ENCODE measurements at regions not wholly inside any gene's neighbourhood (a gene's known extent, or its start where the extent isn't known, plus 50 kb on each side); places are given as distances from the start of the nearest gene placed in this dataset.
"Not testable (repeated sequence)": the region's sequence is repeated elsewhere in the genome, so short reads cannot be mapped to it uniquely, and the experiment has no call there.

GRCh38 chrX:4560192-4560591, 846.7 kb upstream of the PRKX start:
- intact Hi-C loops (cut with DNase I, micrococcal nuclease): no loop called here
- no peak overlapping the region for H3K4me3 ChIP-seq (ENCODE audit: low read length)
- no peaks in the 10 kb centered on the region for H3K9me3 ChIP-seq (ENCODE audit: control insufficient read depth in 1 of 2, insufficient read depth in 1 of 2, low read length in 2 of 2)
- no peaks in the 10 kb centered on the region for H3K36me3 ChIP-seq (ENCODE audit: insufficient read depth, low read length)
- H3K36me3 Mint-ChIP-seq (ENCODE audit: low read depth): no peaks in the 10 kb centered on the region
- H3K27ac Mint-ChIP-seq: no peak overlapping the region
- no peak overlapping the region for H3K4me3 Mint-ChIP-seq
- H3K9me3 Mint-ChIP-seq: no peaks in the 10 kb centered on the region
- ChIA-PET CTCF (no interaction called here), POLR2A (no interaction called here)
- H3K4me1 ChIP-seq (ENCODE audit: insufficient read depth, low read length): no peaks in the 10 kb centered on the region
- no peaks in the 10 kb centered on the region for H3K27me3 Mint-ChIP-seq
- no peak for ATAC-seq (ENCODE audit: poor library complexity)
- no peaks in the 10 kb centered on the region for H3K4me1 Mint-ChIP-seq (ENCODE audit: low read depth)
- DNase-seq: no peak
- no peak overlapping the region for H3K27ac ChIP-seq (ENCODE audit: low read depth in 1 of 2, low read length in 2 of 2)
- no peak for TF ChIP-seq CTCF (IDR thresholded peaks at IDR 0.05)
- H3K27me3 ChIP-seq (ENCODE audit: control insufficient read depth in 1 of 2, insufficient read depth in 2 of 2, low read length in 2 of 2): no peaks in the 10 kb centered on the region

- H3K27me3 ChIP-seq (ENCODE audit: control insufficient read depth in 1 of 2, insufficient read depth in 2 of 2, low read length in 2 of 2): no peaks in the 10 kb centered on the region
- CTCF ChIA-PET: no interaction called here
- no peak for DNase-seq
- H3K9me3 ChIP-seq (ENCODE audit: control insufficient read depth in 1 of 2, insufficient read depth in 1 of 2, low read length in 2 of 2): no peaks in the 10 kb centered on the region
- Mint-ChIP-seq H3K4me3 (no peak overlapping the region), H3K27ac (no peak overlapping the region), H3K27me3 (no peaks in the 10 kb centered on the region), H3K9me3 (no peaks in the 10 kb centered on the region), H3K36me3 (ENCODE audit: low read depth) (no peaks in the 10 kb centered on the region), H3K4me1 (ENCODE audit: low read depth) (no peaks in the 10 kb centered on the region)
- TF ChIP-seq CTCF (IDR thresholded peaks at IDR 0.05): no peak
- H3K4me1 ChIP-seq (ENCODE audit: insufficient read depth, low read length): no peaks in the 10 kb centered on the region
- no peak overlapping the region for H3K27ac ChIP-seq (ENCODE audit: low read depth in 1 of 2, low read length in 2 of 2)
- intact Hi-C loops (cut with DNase I, micrococcal nuclease): no loop called here
- H3K4me3 ChIP-seq (ENCODE audit: low read length): no peak overlapping the region
- POLR2A ChIA-PET: no interaction called here
- no peaks in the 10 kb centered on the region for H3K36me3 ChIP-seq (ENCODE audit: insufficient read depth, low read length)
- ATAC-seq (ENCODE audit: poor library complexity): no peak
Observed at GRCh38 chrX:4550018-4550417, 836.6 kb upstream of the PRKX start.

- no peak overlapping the region for H3K4me3 ChIP-seq (ENCODE audit: low read length)
- H3K4me1 ChIP-seq (ENCODE audit: insufficient read depth, low read length): no peaks in the 10 kb centered on the region
- CTCF ChIA-PET: no interaction called here
- H3K9me3 ChIP-seq (ENCODE audit: control insufficient read depth in 1 of 2, insufficient read depth in 1 of 2, low read length in 2 of 2): no peaks in the 10 kb centered on the region
- no peak overlapping the region for H3K27ac ChIP-seq (ENCODE audit: low read depth in 1 of 2, low read length in 2 of 2)
- DNase-seq: peak in 13 of 14 experiments; percentile 0 to 49 (median 15)
- no peak for ATAC-seq (ENCODE audit: poor library complexity)
- no peak overlapping the region for H3K4me3 Mint-ChIP-seq
- H3K27me3 ChIP-seq (ENCODE audit: control insufficient read depth in 1 of 2, insufficient read depth in 2 of 2, low read length in 2 of 2): no peaks in the 10 kb centered on the region
- H3K4me1 Mint-ChIP-seq (ENCODE audit: low read depth): no peaks in the 10 kb centered on the region
- TF ChIP-seq CTCF (IDR thresholded peaks at IDR 0.05): peak; percentile 68
- POLR2A ChIA-PET: no interaction called here
- no peaks in the 10 kb centered on the region for H3K36me3 Mint-ChIP-seq (ENCODE audit: low read depth)
- H3K36me3 ChIP-seq (ENCODE audit: insufficient read depth, low read length): no peaks in the 10 kb centered on the region
- no peaks in the 10 kb centered on the region for H3K9me3 Mint-ChIP-seq
- no peak overlapping the region for H3K27ac Mint-ChIP-seq
- intact Hi-C loops (cut with DNase I, micrococcal nuclease): no loop called here
- H3K27me3 Mint-ChIP-seq: no peaks in the 10 kb centered on the region
Observed at GRCh38 chrX:4547213-4547836, 833.9 kb upstream of the PRKX start.

- H3K27ac ChIP-seq (ENCODE audit: low read depth in 1 of 2, low read length in 2 of 2); H3K4me3 Mint-ChIP-seq; H3K27me3 Mint-ChIP-seq; H3K4me1 Mint-ChIP-seq (ENCODE audit: low read depth); H3K9me3 Mint-ChIP-seq; H3K4me3 ChIP-seq (ENCODE audit: low read length); H3K36me3 ChIP-seq (ENCODE audit: insufficient read depth, low read length); H3K27ac Mint-ChIP-seq; CTCF ChIA-PET; H3K27me3 ChIP-seq (ENCODE audit: control insufficient read depth in 1 of 2, insufficient read depth in 2 of 2, low read length in 2 of 2); H3K9me3 ChIP-seq (ENCODE audit: control insufficient read depth in 1 of 2, insufficient read depth in 1 of 2, low read length in 2 of 2); H3K36me3 Mint-ChIP-seq (ENCODE audit: low read depth); intact Hi-C loops (cut with DNase I, micrococcal nuclease); H3K4me1 ChIP-seq (ENCODE audit: insufficient read depth, low read length); POLR2A ChIA-PET; ATAC-seq (ENCODE audit: poor library complexity); DNase-seq: not testable (repeated sequence)
Observed at GRCh38 chrX:4546178-4546577, 832.7 kb upstream of the PRKX start.

Data from CD4-positive, alpha-beta T cell (primary cell).